Heart left ventricle (tissue), 16 donors: ENCODE measurements at regions not wholly inside any gene's neighbourhood (a gene's known extent, or its start where the extent isn't known, plus 50 kb on each side); places are given as distances from the start of the nearest gene placed in this dataset.
A peak's percentile ranks its signal among the peaks of the same experiment; 100 is the strongest.

ENCODE experiments used
- ATAC-seq, 4 donors: fragments of 200-7000 bp; cut with Tn5 transposase; one replicate each; pipeline ENCODE4 v1.9.1; 2020 to 2022; ENCODE audit warnings: moderate library complexity in 4 of 4, mild to moderate bottlenecking in 3 of 4, moderate number of reproducible peaks in 1 of 4
- DNase-seq, 5 donors: peaks; one replicate each; pipeline ENCODE4 v3.0.0-alpha.2; 2020
- H3K27ac ChIP-seq, 12 donors: fragments of 200-600 bp; sonication (generic) in 4 of 12; one replicate each; pipeline versions ENCODE4 v1.5.0 to v1.8.0; 2016 to 2022; ENCODE audit warnings: mild to moderate bottlenecking in 2 of 12
- H3K27me3 ChIP-seq, 9 donors: fragments of 200-600 bp; sonication (generic) in 2 of 9; one replicate each; pipeline versions ENCODE4 v1.5.1 to v1.8.0; 2016 to 2022; ENCODE audit warnings: mild to moderate bottlenecking in 3 of 9
- H3K36me3 ChIP-seq, 9 donors: fragments of 200-600 bp; sonication (generic) in 2 of 9; one replicate each; pipeline versions ENCODE4 v1.5.0 to v1.8.0; 2018 to 2022; ENCODE audit warnings: mild to moderate bottlenecking in 2 of 9
- H3K4me1 ChIP-seq, 12 donors: fragments of 200-600 bp; sonication (generic) in 4 of 12; one replicate each; pipeline versions ENCODE4 v1.5.0 to v1.8.0; 2016 to 2022; ENCODE audit warnings: mild to moderate bottlenecking in 3 of 12
- H3K4me3 ChIP-seq, 12 donors: fragments of 200-600 bp; sonication (generic) in 4 of 12; one replicate each; pipeline versions ENCODE4 v1.5.0 to v1.8.0; 2017 to 2022; ENCODE audit warnings: mild to moderate bottlenecking in 9 of 12, moderate library complexity in 4 of 12
- H3K9me3 ChIP-seq, 12 donors: fragments of 200-600 bp; sonication (generic) in 4 of 12; one replicate each; pipeline versions ENCODE4 v1.5.0 to v1.8.0; 2016 to 2022; ENCODE audit warnings: mild to moderate bottlenecking in 1 of 12
- CTCF ChIP-seq, 12 donors: fragments of 200-600 bp; sonication (generic) in 4 of 12; IDR thresholded peaks; one replicate each; pipeline versions ENCODE4 v1.5.0 to v1.8.0; 2018 to 2022; ENCODE audit warnings: antibody characterized with exemption in 12 of 12, mild to moderate bottlenecking in 5 of 12
- POLR2A ChIP-seq, 2 donors: fragments of 450-650 bp; IDR thresholded peaks; one replicate each; pipeline ENCODE4 v1.6.1; 2017; ENCODE audit warnings: antibody characterized with exemption in 2 of 2, mild to moderate bottlenecking in 2 of 2, moderate library complexity in 2 of 2
- WGBS, 4 donors: extraction: QIAGEN DNeasy Blood & Tissue Kit in 2 of 4; methylation state at CpG; one replicate each; pipeline versions ENCODE4 v1.1.5 to v1.1.7; 2013 to 2018; 5-methylcytosine and 5-hydroxymethylcytosine counted together
- intact Hi-C, 10 donors: fragments of 100-400 bp; cut with DNase I; formaldehyde crosslinking; loops; one replicate each; pipeline versions ENCODE4 v1.11.1 to v1.14.2; 2022
- donor health status: ischemic (EF 13 %, LVEDD 7.1; RV severe dilation, severe dysfunction).
- donor health status: healthy with polysubstance abuse.
- donor health status: DM: no; HTN: yes; CAD: no.
- donor health status: DM: no; HTN: no; CAD: no.
- donor health status: ischemic (EF 25% LVEDD 6.9; RV normal size, moderate dysfunction).
- donor health status: ischemic (EF 25% LVEDD 5.7; RV mildly dilated, moderate dysfunction).
- donor health status: healthy.
- donor health status: DM: yes; HTN: yes; CAD: no.
- donor health status: ischemic (EF 35%, LVEDD 5.7; RV mildly dilated, moderate dysfunction).
- donor health status: nonischemic (EF 11% LVEDD 7.7; RV severe dilation, severe dysfunction).
- donor health status: DM: yes; HTN: yes; CAD: no.
- donor health status: PGD.
- donor health status: ischemic (EF 29% LVEDD 5.4; RV normal size, mild dysfunction).
- donor health status: nonischemic (EF 23%, LVEDD 6.1; RV moderate dilation, normal function).

GRCh38 chr1:99544328-99544727 lies 101.6 kb upstream of the PALMD start:
- H3K4me3 ChIP-seq, result no peak overlapping the region
- no peak for ATAC-seq
- intact Hi-C loops, result loop anchor here in 3 of 10 donors (5.0 to 10.0 kb wide), 3 partner anchors 38 to 140 kb away; no protein-coding TSS in a partner anchor

DNA sequence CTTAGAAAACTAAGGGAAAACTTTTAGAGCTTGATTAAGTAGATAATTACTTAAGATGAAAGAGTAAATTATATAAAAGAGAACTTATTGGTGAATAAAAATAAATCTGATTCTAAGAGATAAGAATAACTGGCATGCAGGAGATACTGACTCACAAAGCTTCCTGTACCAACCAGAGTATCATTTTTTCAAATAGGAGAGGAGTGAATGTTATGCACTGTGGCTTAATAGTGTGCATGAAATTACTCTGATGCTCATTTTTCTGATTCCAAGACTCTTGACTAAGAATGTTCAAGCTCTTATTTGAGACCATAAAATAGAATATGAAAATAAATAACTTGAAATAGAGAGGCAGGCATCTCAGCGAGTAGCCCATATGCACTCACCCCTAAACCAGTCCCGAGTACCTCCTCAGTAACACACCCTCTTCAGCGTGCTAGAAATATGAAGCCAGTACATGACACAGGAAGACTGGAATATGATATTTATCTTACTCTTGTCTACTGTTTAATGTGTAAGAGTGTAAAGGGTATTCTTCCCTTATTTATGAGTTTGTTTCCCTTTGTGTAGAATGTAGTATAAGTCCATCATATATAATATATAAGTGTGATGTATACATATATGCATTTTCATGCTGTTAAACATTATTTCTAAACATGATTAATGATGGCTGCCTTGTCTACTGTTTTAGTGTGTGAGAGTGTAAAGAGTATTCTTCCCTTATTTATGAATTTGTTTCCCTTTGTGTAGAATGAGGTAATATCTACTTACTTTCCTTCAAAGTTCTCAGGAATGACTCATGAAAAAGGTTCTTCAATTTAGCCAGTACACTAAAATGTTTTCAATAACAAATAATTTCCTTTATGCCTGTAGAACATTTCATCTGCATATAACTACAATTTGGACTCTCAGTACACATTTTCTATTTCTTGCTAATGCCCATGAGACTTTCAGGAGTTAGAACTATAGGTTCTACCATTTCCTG lies 99.2 kb upstream of the PALMD start:
- Histone ChIP-seq H3K9me3 (no peaks in the 10 kb centered on the region), H3K27ac (no peak overlapping the region), H3K4me3 (no peak overlapping the region), H3K27me3 (no peaks in the 10 kb centered on the region), H3K4me1 (peaks cover 3 to 17% (median 9%) of the 10 kb centered on the region in 12 donors), H3K36me3 (no peaks in the 10 kb centered on the region)
- ATAC-seq, result no peak
- 76 to 84% (median 78%) methylated on average over 3 of the region's 3 CpGs for WGBS, 4 donors
- intact Hi-C loops, result loop anchor here in 1 of 10 donors (10.0 kb wide), 1 partner anchor 138 kb away; no protein-coding TSS in a partner anchor
- DNase-seq, result no peak
- TF ChIP-seq CTCF (IDR thresholded peaks at IDR 0.05) (no peak), POLR2A (IDR thresholded peaks at IDR 0.05) (no peak)

More at GRCh38 chr1:99544328-99544727, 101.6 kb upstream of the PALMD start:
- DNase-seq, result no peak
- no peaks in the 10 kb centered on the region for H3K9me3 ChIP-seq
- peaks cover 1 to 12% (median 7%) of the 10 kb centered on the region in 12 donors for H3K4me1 ChIP-seq
- no peak for TF ChIP-seq POLR2A (IDR thresholded peaks at IDR 0.05)
- no peak for TF ChIP-seq CTCF (IDR thresholded peaks at IDR 0.05)
- no peak overlapping the region for H3K27ac ChIP-seq
- H3K36me3 ChIP-seq, result no peaks in the 10 kb centered on the region
- H3K27me3 ChIP-seq, result no peaks in the 10 kb centered on the region
- 22 to 47% (median 39%) methylated on average over 1 of the region's 1 CpG for WGBS, 4 donors

- intact Hi-C loops, result loop anchor here in 2 of 10 donors (1.0 to 10.0 kb wide), 2 partner anchors 99 to 136 kb away; no protein-coding TSS in a partner anchor
- Histone ChIP-seq H3K4me1 (peaks cover 3 to 17% (median 9%) of the 10 kb centered on the region in 12 donors), H3K9me3 (no peaks in the 10 kb centered on the region), H3K36me3 (no peaks in the 10 kb centered on the region), H3K27ac (peak overlapping the region in 11 of 12 donors; percentile 24 to 80 (median 65)), H3K27me3 (no peaks in the 10 kb centered on the region), H3K4me3 (peak overlapping the region in 1 of 12 donors; percentile 5)
- TF ChIP-seq POLR2A (IDR thresholded peaks at IDR 0.05), result no peak
- no peak for TF ChIP-seq CTCF (IDR thresholded peaks at IDR 0.05)
- 12 to 18% (median 16%) methylated on average over 3 of the region's 3 CpGs for WGBS, 4 donors
- ATAC-seq (peak; percentile 98 to 99 (median 99)), DNase-seq (peak in 4 of 5 donors; percentile 80 to 84 (median 82))
These were observed 96.8 kb upstream of the PALMD start for GRCh38 chr1:99548943-99549605.

- intact Hi-C loops, result loop anchor here in 1 of 10 donors (5.0 kb wide), 1 partner anchor 82 kb away; no protein-coding TSS in a partner anchor
- TF ChIP-seq POLR2A (IDR thresholded peaks at IDR 0.05) (no peak), CTCF (IDR thresholded peaks at IDR 0.05) (no peak)
- Histone ChIP-seq H3K36me3 (no peaks in the 10 kb centered on the region), H3K27me3 (no peaks in the 10 kb centered on the region), H3K27ac (no peak overlapping the region), H3K4me1 (peaks cover 0 to 17% (median 9%) of the 10 kb centered on the region in 12 donors), H3K4me3 (no peak overlapping the region), H3K9me3 (no peaks in the 10 kb centered on the region)
- ATAC-seq (no peak), DNase-seq (no peak)
- 94 to 98% (median 95%) methylated on average over 9 of the region's 9 CpGs for WGBS, 4 donors
These were observed 95.7 kb upstream of the PALMD start for GRCh38 chr1:99550198-99550597.
